ENCODE measurements at regions not wholly inside any gene's neighbourhood (a gene's known extent, or its start where the extent isn't known, plus 50 kb on each side); places are given as distances from the start of the nearest gene placed in this dataset.

- no peak overlapping the region for H3K27ac ChIP-seq (replicated peaks)
- intact Hi-C loops (cut with micrococcal nuclease) = no loop called here
- H3K9me3 ChIP-seq (replicated peaks) = no peaks in the 10 kb centered on the region
- TF ChIP-seq CTCF (IDR thresholded peaks at IDR 0.05; ENCODE audit: borderline replicate concordance) = no peak
- no peak for DNase-seq
- no peak overlapping the region for H3K4me3 ChIP-seq
- peaks cover 13% of the 10 kb centered on the region for H3K4me1 ChIP-seq
- H3K27me3 ChIP-seq (ENCODE audit: low read depth) = peaks cover 24% of the 10 kb centered on the region
- H3K36me3 ChIP-seq = no peaks in the 10 kb centered on the region
These were observed 83.8 kb upstream of the HNF1B start for GRCh38 chr17:37828651-37829124.

- TF ChIP-seq CTCF (IDR thresholded peaks at IDR 0.05; ENCODE audit: borderline replicate concordance) = no peak
- H3K4me1 ChIP-seq = peaks cover 13% of the 10 kb centered on the region
These were observed 83.2 kb upstream of the HNF1B start for GRCh38 chr17:37827905-37828650.

GRCh38 chr17:37826497-37827430, 81.9 kb upstream of the HNF1B start:
- peaks cover 13% of the 10 kb centered on the region for H3K4me1 ChIP-seq
- intact Hi-C loops (cut with micrococcal nuclease) = no loop called here
- H3K27me3 ChIP-seq (ENCODE audit: low read depth) = peaks cover 14% of the 10 kb centered on the region
- no peaks in the 10 kb centered on the region for H3K36me3 ChIP-seq
- H3K4me3 ChIP-seq = no peak overlapping the region
- TF ChIP-seq CTCF (IDR thresholded peaks at IDR 0.05; ENCODE audit: borderline replicate concordance) = no peak
- peak; percentile 36 for DNase-seq
- H3K27ac ChIP-seq (replicated peaks) = no peak overlapping the region
- H3K9me3 ChIP-seq (replicated peaks) = no peaks in the 10 kb centered on the region

More at GRCh38 chr17:37827905-37828650, 83.2 kb upstream of the HNF1B start:
- no peaks in the 10 kb centered on the region for H3K9me3 ChIP-seq (replicated peaks)
- H3K27ac ChIP-seq (replicated peaks) = no peak overlapping the region
- intact Hi-C loops (cut with micrococcal nuclease) = no loop called here
- peaks cover 24% of the 10 kb centered on the region for H3K27me3 ChIP-seq (ENCODE audit: low read depth)
- no peak overlapping the region for H3K4me3 ChIP-seq
- H3K36me3 ChIP-seq = no peaks in the 10 kb centered on the region
- DNase-seq = no peak

GRCh38 chr17:37825851-37826250, 81.0 kb upstream of the HNF1B start:
- no peaks in the 10 kb centered on the region for H3K36me3 ChIP-seq
- H3K4me3 ChIP-seq = no peak overlapping the region
- no peak for DNase-seq
- no peak overlapping the region for H3K27ac ChIP-seq (replicated peaks)
- H3K9me3 ChIP-seq (replicated peaks) = no peaks in the 10 kb centered on the region
- peaks cover 5% of the 10 kb centered on the region for H3K27me3 ChIP-seq (ENCODE audit: low read depth)
- intact Hi-C loops (cut with micrococcal nuclease) = no loop called here
- H3K4me1 ChIP-seq = peaks cover 13% of the 10 kb centered on the region
- no peak for TF ChIP-seq CTCF (IDR thresholded peaks at IDR 0.05; ENCODE audit: borderline replicate concordance)

- intact Hi-C loops (cut with micrococcal nuclease) = no loop called here
- Histone ChIP-seq H3K4me3 (no peak overlapping the region), H3K9me3 (replicated peaks) (no peaks in the 10 kb centered on the region), H3K36me3 (no peaks in the 10 kb centered on the region), H3K27ac (replicated peaks) (no peak overlapping the region), H3K27me3 (ENCODE audit: low read depth) (no peaks in the 10 kb centered on the region), H3K4me1 (peaks cover 20% of the 10 kb centered on the region)
- no peak for DNase-seq
- no peak for TF ChIP-seq CTCF (IDR thresholded peaks at IDR 0.05; ENCODE audit: borderline replicate concordance)
These were observed 80.0 kb upstream of the HNF1B start for GRCh38 chr17:37824534-37825485.
